Spleen (tissue), 11 donors: ENCODE measurements at regions not wholly inside any gene's neighbourhood (a gene's known extent, or its start where the extent isn't known, plus 50 kb on each side); places are given as distances from the start of the nearest gene placed in this dataset.
"Not testable (repeated sequence)": the region's sequence is repeated elsewhere in the genome, so short reads cannot be mapped to it uniquely, and the experiment has no call there.

Source experiments
- DNase-seq: peaks from one replicate; pipeline ENCODE4 v3.0.0-alpha.2; 2020
- H3K27ac ChIP-seq, 8 donors: fragments of 200-600 bp; sonication (generic) in 7 of 8; 1 replicate in 4 of 8; 2 replicates in 4 of 8; pipeline versions ENCODE4 v1.5.0 to v1.8.0; 2016 to 2021; ENCODE audit warnings: inconsistent platforms in 4 of 8, mild to moderate bottlenecking in 4 of 8, moderate library complexity in 1 of 8
- H3K27me3 ChIP-seq, 7 donors: fragments of 200-600 bp; sonication (generic) in 6 of 7; replicated peaks in 1 of 7; 1 replicate in 4 of 7; 2 replicates in 3 of 7; pipeline versions ENCODE4 v1.5.0 to v1.8.0; 2016 to 2021; ENCODE audit warnings: inconsistent platforms in 3 of 7, mild to moderate bottlenecking in 1 of 7
- H3K36me3 ChIP-seq, 6 donors: fragments of 200-600 bp; sonication (generic) in 5 of 6; 1 replicate in 4 of 6; 2 replicates in 2 of 6; pipeline versions ENCODE4 v1.5.0 to v1.8.0; 2016 to 2021; ENCODE audit warnings: inconsistent platforms in 2 of 6
- H3K4me1 ChIP-seq, 6 donors: fragments of 200-600 bp; sonication (generic) in 5 of 6; 1 replicate in 3 of 6; 2 replicates in 3 of 6; pipeline versions ENCODE4 v1.5.0 to v1.8.0; 2016 to 2021; ENCODE audit warnings: inconsistent platforms in 3 of 6
- H3K4me3 ChIP-seq, 8 donors: fragments of 200-600 bp; sonication (generic) in 7 of 8; 1 replicate in 4 of 8; 2 replicates in 4 of 8; pipeline versions ENCODE4 v1.5.0 to v1.8.0; 2016 to 2021; ENCODE audit warnings: inconsistent platforms in 4 of 8, mild to moderate bottlenecking in 4 of 8, moderate library complexity in 2 of 8
- H3K9me3 ChIP-seq, 8 donors: fragments of 200-600 bp; sonication (generic) in 7 of 8; 1 replicate in 4 of 8; 2 replicates in 4 of 8; pipeline versions ENCODE4 v1.5.0 to v1.8.0; 2016 to 2021; ENCODE audit warnings: inconsistent platforms in 4 of 8
- CTCF ChIP-seq, 11 experiments: fragments of 200-600 bp in 7 of 11; fragments of 450-650 bp in 4 of 11; sonication (generic) in 4 of 11; IDR thresholded peaks in 8 of 11; conservative IDR thresholded peaks in 3 of 11; 1 replicate in 7 of 11; 2 replicates in 4 of 11; pipeline versions ENCODE4 v1.4.0 to v1.8.0; 2016 to 2021; ENCODE audit warnings: antibody characterized with exemption in 11 of 11, inconsistent platforms in 4 of 11, mild to moderate bottlenecking in 1 of 11
- POLR2A ChIP-seq, 3 donors: fragments of 450-650 bp; IDR thresholded peaks; one replicate each; pipeline ENCODE4 v1.5.1; 2017; ENCODE audit warnings: antibody characterized with exemption in 3 of 3, mild to moderate bottlenecking in 1 of 3
- POLR2AphosphoS5 ChIP-seq, 3 donors: sonication (generic); formaldehyde crosslinking; IDR thresholded peaks; one replicate each; pipeline ENCODE4 v1.5.1; 2017; ENCODE audit warnings: antibody characterized with exemption in 3 of 3
- WGBS, 5 donors: extraction: QIAGEN DNeasy Blood & Tissue Kit in 3 of 5; methylation state at CpG; one replicate each; pipeline versions ENCODE4 v1.1.5 to v1.1.7; 2013 to 2018; 5-methylcytosine and 5-hydroxymethylcytosine counted together
- intact Hi-C: fragments of 100-400 bp; cut with DNase I; formaldehyde crosslinking; loops from one replicate; pipeline ENCODE4 v1.15.0; 2023; ENCODE audit warnings: low total_unique reads
- donor health status: healthy with polysubstance abuse.
- donor health status: DM: no; HTN: no; CAD: no; lungs with moderate emphysema.
- donor health status: DM: no; HTN: no; CAD: no.
- donor health status: Bipolar disorder and iron deficiency.
- donor health status: healthy.
- donor health status: DM: no; HTN: no; CAD: no.
- donor health status: DM: yes; HTN: yes; CAD: no.

DNA sequence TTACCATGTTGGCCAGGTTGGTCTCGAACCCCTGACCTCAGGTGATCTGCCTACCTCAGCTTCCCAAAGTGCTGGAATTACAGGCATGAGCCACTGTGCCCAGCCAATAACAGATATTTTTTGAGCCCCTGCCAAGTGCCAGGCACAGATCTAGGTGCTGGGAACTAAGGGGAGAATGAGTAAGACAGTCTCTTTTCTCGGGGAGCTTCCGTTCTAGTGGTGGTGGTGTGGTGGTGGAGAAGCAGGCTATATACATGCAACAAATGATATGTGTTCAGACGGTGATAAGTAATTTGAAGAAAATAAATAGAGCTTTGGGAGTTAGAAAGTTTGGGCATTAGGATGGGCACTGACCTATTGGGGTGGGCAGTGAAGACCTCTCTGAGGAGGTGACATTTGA lies 76.7 kb upstream of the VKORC1L1 start:
- H3K4me1 ChIP-seq: no peaks in the 10 kb centered on the region
- H3K36me3 ChIP-seq: peaks cover 0 to 16% (median 0%) of the 10 kb centered on the region in 6 donors
- 91 to 97% (median 96%) methylated on average over 4 of the region's 4 CpGs for WGBS, 5 donors
- no peaks in the 10 kb centered on the region for H3K27me3 ChIP-seq
- DNase-seq: no peak
- no peak overlapping the region for H3K4me3 ChIP-seq
- no peaks in the 10 kb centered on the region for H3K9me3 ChIP-seq
- H3K27ac ChIP-seq: no peak overlapping the region
- TF ChIP-seq CTCF (IDR thresholded peaks at IDR 0.05 in 8 of 11, conservative IDR thresholded peaks at IDR 0.05 in 3 of 11): no peak
- TF ChIP-seq POLR2AphosphoS5 (IDR thresholded peaks at IDR 0.05): no peak
- TF ChIP-seq POLR2A (IDR thresholded peaks at IDR 0.05): no peak
- intact Hi-C loops: no loop called here

DNA sequence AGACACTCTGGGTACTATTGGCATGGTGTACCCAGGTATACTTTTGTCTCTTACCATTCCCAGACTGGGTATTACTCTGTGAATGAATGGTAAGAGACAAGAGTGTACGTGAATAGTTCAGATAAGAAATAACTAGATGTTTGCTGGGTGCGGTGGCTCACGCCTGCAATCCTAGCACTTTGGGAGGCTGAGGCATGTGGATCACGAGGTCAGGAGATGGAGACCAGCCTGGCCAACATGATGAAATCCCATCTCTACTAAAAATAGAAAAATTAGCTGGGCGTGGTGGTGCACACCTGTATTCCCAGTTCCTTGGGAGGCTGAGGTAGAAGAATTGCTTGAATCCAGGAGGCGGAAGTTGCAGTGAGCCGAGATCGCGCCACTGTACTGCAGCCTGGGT lies 75.8 kb upstream of the VKORC1L1 start:
- intact Hi-C loops, H3K4me1 ChIP-seq, H3K27me3 ChIP-seq, DNase-seq, H3K27ac ChIP-seq, H3K4me3 ChIP-seq, H3K9me3 ChIP-seq: not testable (repeated sequence)
- 86 to 93% (median 89%) methylated on average over 9 of the region's 9 CpGs for WGBS, 5 donors
- H3K36me3 ChIP-seq: peaks cover 0 to 17% (median 0%) of the 10 kb centered on the region in 6 donors

GRCh38 chr7:65797566-65797965 lies 75.3 kb upstream of the VKORC1L1 start:
- WGBS, 5 donors: 80 to 92% (median 84%) methylated on average over 5 of the region's 5 CpGs
- H3K4me1 ChIP-seq, H3K9me3 ChIP-seq, intact Hi-C loops, DNase-seq, H3K4me3 ChIP-seq, H3K27me3 ChIP-seq, H3K27ac ChIP-seq: not testable (repeated sequence)
- peaks cover 0 to 17% (median 0%) of the 10 kb centered on the region in 6 donors for H3K36me3 ChIP-seq

GRCh38 chr7:65798111-65799075 lies 74.5 kb upstream of the VKORC1L1 start:
- Histone ChIP-seq H3K4me1 (no peaks in the 10 kb centered on the region), H3K27ac (no peak overlapping the region), H3K4me3 (no peak overlapping the region), H3K9me3 (no peaks in the 10 kb centered on the region), H3K27me3 (no peaks in the 10 kb centered on the region), H3K36me3 (peaks cover 0 to 17% (median 0%) of the 10 kb centered on the region in 6 donors)
- intact Hi-C loops: no loop called here
- TF ChIP-seq POLR2A (IDR thresholded peaks at IDR 0.05) (no peak), POLR2AphosphoS5 (IDR thresholded peaks at IDR 0.05) (no peak), CTCF (IDR thresholded peaks at IDR 0.05 in 8 of 11, conservative IDR thresholded peaks at IDR 0.05 in 3 of 11) (no peak)
- 66 to 90% (median 75%) methylated on average over 5 of the region's 5 CpGs for WGBS, 5 donors
- DNase-seq: no peak

- H3K27ac ChIP-seq, H3K4me3 ChIP-seq, intact Hi-C loops, H3K27me3 ChIP-seq, H3K9me3 ChIP-seq, DNase-seq, H3K4me1 ChIP-seq: not testable (repeated sequence)
- WGBS, 5 donors: 61 to 82% (median 75%) methylated on average over 4 of the region's 4 CpGs
- H3K36me3 ChIP-seq: peaks cover 0 to 22% (median 0%) of the 10 kb centered on the region in 6 donors
These were observed 72.7 kb upstream of the VKORC1L1 start for GRCh38 chr7:65800191-65800590.
